ENCODE measurements at regions not wholly inside any gene's neighbourhood (a gene's known extent, or its start where the extent isn't known, plus 50 kb on each side); places are given as distances from the start of the nearest gene placed in this dataset.

GRCh38 chr11:27570542-27570941 lies 64.0 kb upstream of the LIN7C start:
- no peak overlapping the region for H3K27ac ChIP-seq (ENCODE audit: low read depth, low read length)
- no peak overlapping the region for H3K4me3 ChIP-seq (ENCODE audit: low read depth, low read length)

GRCh38 chr11:27563641-27564040 lies 57.1 kb upstream of the LIN7C start:
- H3K4me3 ChIP-seq (ENCODE audit: low read depth, low read length) = no peak overlapping the region
- peaks cover 14% of the 10 kb centered on the region for H3K4me1 ChIP-seq (ENCODE audit: control insufficient read depth, insufficient read depth, low read length, unreplicated experiment)
- no peak overlapping the region for H2AFZ ChIP-seq (ENCODE audit: low read length, unreplicated experiment)
- H3K27ac ChIP-seq (ENCODE audit: low read depth, low read length) = 0 out of 2 replicates have a peak overlapping the region, but pooled peaks have one; percentile 2
- no peaks in the 10 kb centered on the region for H3K27me3 ChIP-seq (ENCODE audit: insufficient read depth, low read length)
- no peaks in the 10 kb centered on the region for H3K36me3 ChIP-seq (ENCODE audit: insufficient read depth, low read length)
- H3K79me2 ChIP-seq (ENCODE audit: control insufficient read depth, insufficient read depth, low read length, unreplicated experiment) = no peaks in the 10 kb centered on the region

More at GRCh38 chr11:27570542-27570941, 64.0 kb upstream of the LIN7C start:
- Histone ChIP-seq H3K27me3 (ENCODE audit: insufficient read depth, low read length) (no peaks in the 10 kb centered on the region), H3K36me3 (ENCODE audit: insufficient read depth, low read length) (no peaks in the 10 kb centered on the region), H3K79me2 (ENCODE audit: control insufficient read depth, insufficient read depth, low read length, unreplicated experiment) (no peaks in the 10 kb centered on the region), H2AFZ (ENCODE audit: low read length, unreplicated experiment) (no peak overlapping the region), H3K4me1 (ENCODE audit: control insufficient read depth, insufficient read depth, low read length, unreplicated experiment) (no peaks in the 10 kb centered on the region)

GRCh38 chr11:27563201-27563600 lies 56.6 kb upstream of the LIN7C start:
- Histone ChIP-seq H3K27ac (ENCODE audit: low read depth, low read length) (peak overlapping the region; percentile 15), H3K4me1 (ENCODE audit: control insufficient read depth, insufficient read depth, low read length, unreplicated experiment) (peaks cover 14% of the 10 kb centered on the region), H3K36me3 (ENCODE audit: insufficient read depth, low read length) (no peaks in the 10 kb centered on the region), H3K79me2 (ENCODE audit: control insufficient read depth, insufficient read depth, low read length, unreplicated experiment) (no peaks in the 10 kb centered on the region), H3K27me3 (ENCODE audit: insufficient read depth, low read length) (no peaks in the 10 kb centered on the region), H2AFZ (ENCODE audit: low read length, unreplicated experiment) (no peak overlapping the region), H3K4me3 (ENCODE audit: low read depth, low read length) (no peak overlapping the region)

- H3K4me3 ChIP-seq (ENCODE audit: low read depth, low read length) = no peak overlapping the region
- H3K27ac ChIP-seq (ENCODE audit: low read depth, low read length) = no peak overlapping the region
- no peaks in the 10 kb centered on the region for H3K79me2 ChIP-seq (ENCODE audit: control insufficient read depth, insufficient read depth, low read length, unreplicated experiment)
- H3K36me3 ChIP-seq (ENCODE audit: insufficient read depth, low read length) = no peaks in the 10 kb centered on the region
- H3K27me3 ChIP-seq (ENCODE audit: insufficient read depth, low read length) = no peaks in the 10 kb centered on the region
- H2AFZ ChIP-seq (ENCODE audit: low read length, unreplicated experiment) = no peak overlapping the region
- peaks cover 10% of the 10 kb centered on the region for H3K4me1 ChIP-seq (ENCODE audit: control insufficient read depth, insufficient read depth, low read length, unreplicated experiment)
These were observed 51.8 kb upstream of the LIN7C start for GRCh38 chr11:27558401-27558800.

GRCh38 chr11:27557226-27557625 lies 50.7 kb upstream of the LIN7C start:
- H2AFZ ChIP-seq (ENCODE audit: low read length, unreplicated experiment) = no peak overlapping the region
- no peak overlapping the region for H3K27ac ChIP-seq (ENCODE audit: low read depth, low read length)
- no peaks in the 10 kb centered on the region for H3K4me1 ChIP-seq (ENCODE audit: control insufficient read depth, insufficient read depth, low read length, unreplicated experiment)
- H3K27me3 ChIP-seq (ENCODE audit: insufficient read depth, low read length) = no peaks in the 10 kb centered on the region
- no peak overlapping the region for H3K4me3 ChIP-seq (ENCODE audit: low read depth, low read length)
- H3K36me3 ChIP-seq (ENCODE audit: insufficient read depth, low read length) = no peaks in the 10 kb centered on the region
- H3K79me2 ChIP-seq (ENCODE audit: control insufficient read depth, insufficient read depth, low read length, unreplicated experiment) = no peaks in the 10 kb centered on the region
